Suprapubic skin (tissue), 4 donors: ENCODE measurements at regions not wholly inside any gene's neighbourhood (a gene's known extent, or its start where the extent isn't known, plus 50 kb on each side); places are given as distances from the start of the nearest gene placed in this dataset.

Experiments used
- DNase-seq, 2 donors: peaks; one replicate each; pipeline ENCODE4 v3.0.0-alpha.2; 2019; ENCODE audit warnings: low spot score in 2 of 2
- H3K27ac ChIP-seq: fragments of 200-600 bp; sonication (generic); one replicate; pipeline ENCODE4 v1.5.1; 2019
- H3K27me3 ChIP-seq: fragments of 200-600 bp; sonication (generic); one replicate; pipeline ENCODE4 v1.5.1; 2019
- H3K36me3 ChIP-seq: fragments of 200-600 bp; sonication (generic); one replicate; pipeline ENCODE4 v1.5.1; 2019
- H3K4me1 ChIP-seq: fragments of 200-600 bp; sonication (generic); one replicate; pipeline ENCODE4 v1.5.1; 2019
- H3K4me3 ChIP-seq: fragments of 200-600 bp; sonication (generic); one replicate; pipeline ENCODE4 v1.5.1; 2019; ENCODE audit warnings: mild to moderate bottlenecking
- H3K9me3 ChIP-seq: fragments of 200-600 bp; sonication (generic); one replicate; pipeline ENCODE4 v1.5.1; 2019
- EP300 ChIP-seq: sonication (generic); formaldehyde crosslinking; IDR thresholded peaks from one replicate; pipeline ENCODE4 v1.6.1; 2017; ENCODE audit warnings: antibody characterized with exemption
- POLR2A ChIP-seq, 2 donors: fragments of 450-650 bp; IDR thresholded peaks; one replicate each; pipeline ENCODE4 v1.6.1; 2017; ENCODE audit warnings: antibody characterized with exemption in 2 of 2, mild to moderate bottlenecking in 2 of 2, moderate library complexity in 2 of 2
- POLR2AphosphoS5 ChIP-seq, 3 donors: sonication (generic); formaldehyde crosslinking; IDR thresholded peaks; one replicate each; pipeline ENCODE4 v1.6.1; 2017; ENCODE audit warnings: antibody characterized with exemption in 3 of 3
- WGBS: methylation state at CpG from one replicate; pipeline ENCODE4 v1.1.5; 2018; 5-methylcytosine and 5-hydroxymethylcytosine counted together
- TF ChIP-seq, protein P1 (sequence below), 2 donors: fragments of 200-600 bp in 1 of 2; fragments of 450-650 bp in 1 of 2; sonication (generic) in 1 of 2; IDR thresholded peaks; one replicate each; pipeline ENCODE4 v1.5.1; 2016 to 2019; ENCODE audit warnings: antibody characterized with exemption in 2 of 2, mild to moderate bottlenecking in 1 of 2, moderate library complexity in 1 of 2

DNA sequence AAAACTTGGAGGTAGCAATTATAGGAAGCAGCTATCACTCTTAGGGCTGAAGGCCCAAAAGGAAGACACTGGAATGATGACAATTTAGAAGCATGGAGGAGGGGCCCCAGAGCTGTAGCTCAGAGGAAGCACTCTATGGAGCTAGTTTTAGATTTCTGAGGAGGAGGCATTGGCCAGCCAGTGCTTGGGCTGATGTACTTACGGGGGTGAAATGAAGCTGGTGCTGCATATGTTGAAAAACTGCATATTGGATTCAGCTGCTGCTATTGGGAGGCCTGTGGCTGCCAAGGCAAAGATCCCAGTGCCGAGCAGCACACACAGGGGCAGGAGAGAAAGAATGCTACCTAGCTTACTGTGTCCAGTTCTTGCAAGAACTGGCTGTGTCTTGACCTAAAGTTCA is 53.9 kb upstream of the HMHB1 start:
- no peaks in the 10 kb centered on the region for H3K36me3 ChIP-seq
- TF ChIP-seq, protein P1, sequence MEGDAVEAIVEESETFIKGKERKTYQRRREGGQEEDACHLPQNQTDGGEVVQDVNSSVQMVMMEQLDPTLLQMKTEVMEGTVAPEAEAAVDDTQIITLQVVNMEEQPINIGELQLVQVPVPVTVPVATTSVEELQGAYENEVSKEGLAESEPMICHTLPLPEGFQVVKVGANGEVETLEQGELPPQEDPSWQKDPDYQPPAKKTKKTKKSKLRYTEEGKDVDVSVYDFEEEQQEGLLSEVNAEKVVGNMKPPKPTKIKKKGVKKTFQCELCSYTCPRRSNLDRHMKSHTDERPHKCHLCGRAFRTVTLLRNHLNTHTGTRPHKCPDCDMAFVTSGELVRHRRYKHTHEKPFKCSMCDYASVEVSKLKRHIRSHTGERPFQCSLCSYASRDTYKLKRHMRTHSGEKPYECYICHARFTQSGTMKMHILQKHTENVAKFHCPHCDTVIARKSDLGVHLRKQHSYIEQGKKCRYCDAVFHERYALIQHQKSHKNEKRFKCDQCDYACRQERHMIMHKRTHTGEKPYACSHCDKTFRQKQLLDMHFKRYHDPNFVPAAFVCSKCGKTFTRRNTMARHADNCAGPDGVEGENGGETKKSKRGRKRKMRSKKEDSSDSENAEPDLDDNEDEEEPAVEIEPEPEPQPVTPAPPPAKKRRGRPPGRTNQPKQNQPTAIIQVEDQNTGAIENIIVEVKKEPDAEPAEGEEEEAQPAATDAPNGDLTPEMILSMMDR (IDR thresholded peaks at IDR 0.05), result no peak
- TF ChIP-seq POLR2AphosphoS5 (IDR thresholded peaks at IDR 0.05), result no peak
- TF ChIP-seq POLR2A (IDR thresholded peaks at IDR 0.05), result no peak
- no peak for TF ChIP-seq EP300
- no peaks in the 10 kb centered on the region for H3K4me1 ChIP-seq
- H3K4me3 ChIP-seq, result no peak overlapping the region
- H3K9me3 ChIP-seq, result no peaks in the 10 kb centered on the region
- no peaks in the 10 kb centered on the region for H3K27me3 ChIP-seq
- DNase-seq, result no peak
- WGBS, result 85% methylated on average over 2 of the region's 2 CpGs
- no peak overlapping the region for H3K27ac ChIP-seq

DNA sequence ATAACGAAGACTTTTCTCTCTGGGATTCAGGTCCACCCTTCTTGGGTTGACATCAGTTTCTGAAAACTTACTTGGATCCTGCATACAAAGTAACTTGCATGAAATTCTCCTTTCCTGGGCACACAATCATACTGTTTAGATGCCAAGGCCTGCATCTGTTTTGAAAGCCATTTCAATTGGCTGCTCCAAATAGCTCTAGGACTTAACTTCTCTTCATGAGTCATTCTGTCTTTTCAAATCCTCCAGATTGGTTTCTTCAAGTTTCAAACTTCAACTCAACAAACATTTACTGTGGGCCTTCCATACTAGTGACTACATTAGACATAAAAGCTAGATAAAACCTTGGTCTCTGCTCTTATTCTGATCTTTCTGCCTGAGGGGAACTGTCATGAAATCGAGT is 54.8 kb upstream of the HMHB1 start:
- H3K4me3 ChIP-seq, result no peak overlapping the region
- no peaks in the 10 kb centered on the region for H3K36me3 ChIP-seq
- no peak for TF ChIP-seq POLR2A (IDR thresholded peaks at IDR 0.05)
- TF ChIP-seq, protein P1 (IDR thresholded peaks at IDR 0.05), result no peak
- TF ChIP-seq EP300, result no peak
- no peak for TF ChIP-seq POLR2AphosphoS5 (IDR thresholded peaks at IDR 0.05)
- no peaks in the 10 kb centered on the region for H3K4me1 ChIP-seq
- no peak overlapping the region for H3K27ac ChIP-seq
- DNase-seq, result no peak
- 64% methylated on average over 2 of the region's 2 CpGs for WGBS
- H3K27me3 ChIP-seq, result no peaks in the 10 kb centered on the region
- no peaks in the 10 kb centered on the region for H3K9me3 ChIP-seq

DNA sequence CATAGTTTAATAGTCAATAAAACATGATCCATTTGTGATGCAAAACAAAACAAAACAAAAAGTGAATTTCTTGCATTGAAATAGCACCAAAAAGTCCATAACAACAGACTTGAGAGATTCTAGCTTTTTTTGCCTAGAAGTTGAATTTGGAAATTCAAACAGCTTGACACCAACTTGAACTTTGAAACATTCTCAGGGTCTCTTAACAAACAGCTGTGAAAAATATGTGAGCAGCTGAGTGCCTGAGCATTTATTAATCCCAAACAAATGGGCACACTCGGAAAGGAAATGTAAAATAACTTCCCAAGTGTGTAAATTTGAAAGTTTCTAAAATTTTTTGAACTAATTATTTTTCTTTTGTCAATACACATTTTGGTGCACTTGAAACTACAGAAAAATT is 56.0 kb upstream of the HMHB1 start:
- Histone ChIP-seq H3K4me1 (no peaks in the 10 kb centered on the region), H3K36me3 (no peaks in the 10 kb centered on the region), H3K9me3 (no peaks in the 10 kb centered on the region), H3K27ac (no peak overlapping the region), H3K4me3 (no peak overlapping the region), H3K27me3 (no peaks in the 10 kb centered on the region)
- TF ChIP-seq, protein P1 (IDR thresholded peaks at IDR 0.05), result no peak
- no peak for TF ChIP-seq POLR2AphosphoS5 (IDR thresholded peaks at IDR 0.05)
- no peak for TF ChIP-seq POLR2A (IDR thresholded peaks at IDR 0.05)
- no peak for TF ChIP-seq EP300
- DNase-seq, result no peak
- 64% methylated on average over 1 of the region's 1 CpG for WGBS

DNA sequence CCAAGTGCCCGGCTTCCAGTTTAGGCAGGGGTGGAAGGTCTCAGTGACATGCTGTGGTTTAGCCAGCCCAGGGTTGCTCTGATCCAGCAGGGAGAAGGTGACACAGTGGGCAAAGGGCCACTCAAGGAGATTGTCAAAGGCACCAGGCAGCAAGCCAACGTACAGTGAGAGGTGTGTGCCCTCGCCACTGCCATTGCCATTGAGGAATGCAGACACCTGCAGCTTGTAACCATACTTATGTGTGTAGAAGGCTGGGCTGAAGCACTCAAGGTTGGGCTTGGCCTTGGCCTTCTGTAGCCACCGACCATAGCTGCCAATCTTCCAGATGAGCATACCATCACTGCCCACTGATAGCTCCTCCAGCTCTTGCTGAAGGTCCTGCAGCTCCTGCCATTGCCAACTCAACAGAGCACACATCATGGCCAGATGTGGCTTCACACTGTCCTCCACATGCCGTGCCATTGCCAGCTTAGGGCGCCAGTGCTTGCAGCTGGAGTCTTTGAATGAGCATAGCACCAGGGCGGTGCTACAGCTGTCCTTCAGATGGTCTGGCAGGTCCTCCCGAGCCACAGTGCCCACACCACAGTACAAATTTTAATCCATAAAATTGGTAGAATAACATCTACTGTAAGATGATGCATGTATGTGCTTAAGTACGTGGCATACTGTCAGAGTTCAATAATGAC is 59.7 kb upstream of the HMHB1 start:
- Histone ChIP-seq H3K36me3 (no peaks in the 10 kb centered on the region), H3K4me3 (no peak overlapping the region), H3K4me1 (no peaks in the 10 kb centered on the region), H3K27ac (no peak overlapping the region), H3K9me3 (no peaks in the 10 kb centered on the region), H3K27me3 (no peaks in the 10 kb centered on the region)
- 61% methylated on average over 4 of the region's 9 CpGs for WGBS
- TF ChIP-seq, protein P1 (IDR thresholded peaks at IDR 0.05), result no peak
- TF ChIP-seq POLR2A (IDR thresholded peaks at IDR 0.05) (no peak), EP300 (no peak), POLR2AphosphoS5 (IDR thresholded peaks at IDR 0.05) (no peak)
- DNase-seq, result no peak

DNA sequence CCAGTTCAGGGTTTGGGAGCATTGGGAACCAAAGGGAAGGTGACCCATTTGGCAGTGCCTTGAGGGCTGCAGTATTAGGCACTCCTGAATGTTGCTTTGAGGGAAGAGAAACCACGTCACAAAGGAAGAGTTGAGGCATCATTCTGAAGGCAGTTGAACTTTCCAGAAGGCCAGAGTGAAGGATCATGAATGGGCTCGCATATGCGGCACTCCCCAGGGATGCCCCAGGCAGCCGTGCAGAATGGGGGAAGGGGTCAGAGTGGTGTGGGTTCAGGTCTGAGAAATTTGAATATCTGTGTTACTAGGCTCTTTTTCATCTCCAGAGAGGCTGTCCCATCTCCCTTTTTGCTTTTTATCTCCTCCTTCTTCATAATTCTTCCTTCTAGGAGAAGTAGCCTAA is 60.6 kb upstream of the HMHB1 start:
- Histone ChIP-seq H3K27ac (no peak overlapping the region), H3K27me3 (no peaks in the 10 kb centered on the region), H3K4me1 (no peaks in the 10 kb centered on the region), H3K9me3 (no peaks in the 10 kb centered on the region), H3K4me3 (no peak overlapping the region), H3K36me3 (no peaks in the 10 kb centered on the region)
- TF ChIP-seq, protein P1 (IDR thresholded peaks at IDR 0.05), result no peak
- TF ChIP-seq EP300, result no peak
- TF ChIP-seq POLR2AphosphoS5 (IDR thresholded peaks at IDR 0.05), result no peak
- no peak for TF ChIP-seq POLR2A (IDR thresholded peaks at IDR 0.05)
- no peak for DNase-seq
- WGBS, result 86% methylated on average over 4 of the region's 4 CpGs
